Activated CD8-positive, alpha-beta memory T cell treated with anti-CD3 and anti-CD28 coated beads for 24 hours (primary cell): ENCODE measurements at regions not wholly inside any gene's neighbourhood (a gene's known extent, or its start where the extent isn't known, plus 50 kb on each side); places are given as distances from the start of the nearest gene placed in this dataset.
"Not testable (repeated sequence)": the region's sequence is repeated elsewhere in the genome, so short reads cannot be mapped to it uniquely, and the experiment has no call there.

ENCODE experiments used
- DNase-seq: peaks from one replicate; pipeline ENCODE4 v3.0.0-alpha.2; 2020

- no peak for DNase-seq
These were observed 55.1 kb downstream of the TTC6 start for GRCh38 chr14:37650356-37651037.

- no peak for DNase-seq
These were observed 56.6 kb downstream of the TTC6 start for GRCh38 chr14:37652042-37652441.

GRCh38 chr14:37655418-37655817 is 60.0 kb downstream of the TTC6 start:
- no peak for DNase-seq

- no peak for DNase-seq
These were observed 62.7 kb downstream of the TTC6 start for GRCh38 chr14:37658156-37658555.

- no peak for DNase-seq
These were observed 68.1 kb downstream of the TTC6 start for GRCh38 chr14:37663498-37663897.

- no peak for DNase-seq
These were observed 70.0 kb downstream of the TTC6 start for GRCh38 chr14:37665479-37665878.

DNA sequence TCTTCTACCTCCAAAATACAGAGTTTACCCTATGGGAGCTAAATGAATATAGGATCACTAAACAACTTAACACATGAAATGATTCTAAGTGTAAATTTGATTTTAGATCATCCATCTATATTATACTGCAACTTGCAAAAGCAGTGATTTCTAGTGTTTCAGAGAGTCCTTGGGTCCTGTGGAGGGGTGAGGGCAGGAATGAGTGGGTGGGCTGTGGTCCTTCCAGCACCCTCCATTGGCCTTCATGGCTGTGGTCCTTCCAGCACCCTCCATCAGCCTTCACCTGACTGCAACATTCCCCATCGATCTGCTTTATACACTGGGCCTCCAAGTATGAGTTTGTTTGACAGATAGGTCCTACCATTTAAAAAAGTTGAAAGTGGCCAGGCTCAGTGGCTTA is 70.5 kb downstream of the TTC6 start:
- DNase-seq, result no peak

DNA sequence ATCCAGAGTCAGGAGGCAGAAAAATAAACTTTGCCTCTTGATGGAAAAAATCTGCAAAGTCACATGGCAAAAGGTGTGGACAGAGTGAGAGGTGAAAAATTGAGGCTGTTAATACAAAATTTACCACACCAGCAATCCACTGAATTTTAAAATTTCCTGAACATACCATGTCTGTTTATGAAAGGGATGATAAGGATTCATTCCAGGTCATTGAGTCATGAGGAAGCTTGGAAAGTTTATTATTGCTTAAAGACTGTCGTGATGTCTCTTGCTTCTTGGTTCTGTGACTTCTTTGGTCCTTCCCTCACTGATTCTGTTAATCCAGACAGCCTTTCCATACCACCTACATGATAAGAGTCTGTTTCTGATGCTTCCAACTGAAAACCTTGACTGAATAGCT is 73.2 kb downstream of the TTC6 start:
- DNase-seq, result no peak

GRCh38 chr14:37669242-37669641 is 73.8 kb downstream of the TTC6 start:
- no peak for DNase-seq

DNA sequence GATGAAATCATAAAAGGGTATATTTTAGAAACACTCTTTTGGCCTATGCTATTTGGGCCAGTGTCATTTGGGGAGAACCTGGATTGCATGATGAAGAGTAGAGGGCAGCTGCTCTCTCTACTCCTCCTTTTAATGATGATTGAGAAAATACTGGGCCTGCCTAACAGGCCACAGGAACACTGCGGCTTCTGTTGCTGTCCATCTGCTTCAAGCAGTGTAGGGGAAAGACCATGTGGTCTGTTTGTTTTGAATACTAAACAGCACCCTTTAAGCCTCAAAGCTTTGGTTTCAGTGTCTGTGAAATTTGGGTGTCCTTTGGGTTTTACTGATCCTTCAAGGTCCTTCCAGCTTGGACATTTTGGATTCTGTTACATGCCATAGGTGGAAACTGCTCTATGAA is 78.0 kb downstream of the TTC6 start:
- no peak for DNase-seq

- no peak for DNase-seq
These were observed 83.5 kb downstream of the TTC6 start for GRCh38 chr14:37678916-37679315.

DNA sequence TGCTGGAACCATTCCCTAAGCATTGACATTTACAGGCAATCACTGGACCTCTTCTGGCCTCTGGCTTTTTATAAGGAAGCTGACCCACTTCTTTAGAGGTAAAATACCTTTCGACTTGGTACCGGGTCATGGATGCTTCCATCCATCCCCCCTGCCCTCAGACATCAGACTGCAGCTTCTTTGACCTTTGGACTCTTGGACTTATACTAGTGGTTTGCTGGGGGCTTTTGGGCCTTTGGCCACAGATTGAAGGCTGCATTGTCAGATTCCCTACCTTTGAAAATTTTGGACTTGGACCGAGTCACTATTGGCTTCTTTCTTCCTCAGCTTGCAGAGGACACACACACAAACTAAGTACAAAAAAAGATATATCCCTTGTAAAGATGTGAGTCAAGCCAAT is 86.1 kb downstream of the TTC6 start:
- DNase-seq, result no peak

DNA sequence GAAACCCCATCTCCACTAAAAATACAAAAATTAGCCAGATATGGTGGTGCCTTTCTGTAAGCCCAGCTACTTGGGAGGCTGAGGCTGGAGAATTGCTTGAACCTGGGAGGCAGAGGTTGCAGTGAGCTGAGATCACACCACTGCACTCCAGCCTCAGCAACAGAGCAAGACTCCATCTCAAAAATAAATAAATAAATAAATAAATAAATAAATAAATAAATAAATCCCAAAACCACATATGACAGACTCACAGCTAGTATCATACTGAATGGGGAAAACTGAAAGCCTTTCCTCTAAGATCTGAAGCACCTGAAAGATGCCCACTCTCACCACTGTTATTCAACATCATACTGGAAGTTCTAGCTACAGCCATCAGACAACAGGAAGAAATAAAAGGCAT is 97.3 kb downstream of the TTC6 start:
- DNase-seq, result not testable (repeated sequence)

GRCh38 chr14:37693420-37693819 is 98.0 kb downstream of the TTC6 start:
- not testable (repeated sequence) for DNase-seq

DNA sequence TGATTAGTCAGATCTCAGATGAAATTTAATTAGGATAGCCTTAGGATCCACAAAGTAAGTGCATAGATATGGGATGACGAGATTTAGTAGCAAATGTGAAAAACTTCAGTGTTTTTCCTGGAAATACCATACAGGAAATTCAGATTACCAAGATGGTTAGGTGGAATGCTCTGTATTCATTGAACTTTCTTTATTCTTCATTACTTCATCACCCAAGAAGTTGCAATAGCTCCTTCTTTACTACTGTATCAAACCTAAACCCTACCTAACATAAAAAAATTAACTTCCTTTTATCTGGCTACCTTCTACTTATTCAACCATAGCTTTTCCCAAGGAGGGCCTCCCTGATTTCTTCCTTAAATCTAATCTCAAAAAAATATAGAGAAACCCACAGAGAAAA is 100.4 kb downstream of the TTC6 start:
- no peak for DNase-seq

DNA sequence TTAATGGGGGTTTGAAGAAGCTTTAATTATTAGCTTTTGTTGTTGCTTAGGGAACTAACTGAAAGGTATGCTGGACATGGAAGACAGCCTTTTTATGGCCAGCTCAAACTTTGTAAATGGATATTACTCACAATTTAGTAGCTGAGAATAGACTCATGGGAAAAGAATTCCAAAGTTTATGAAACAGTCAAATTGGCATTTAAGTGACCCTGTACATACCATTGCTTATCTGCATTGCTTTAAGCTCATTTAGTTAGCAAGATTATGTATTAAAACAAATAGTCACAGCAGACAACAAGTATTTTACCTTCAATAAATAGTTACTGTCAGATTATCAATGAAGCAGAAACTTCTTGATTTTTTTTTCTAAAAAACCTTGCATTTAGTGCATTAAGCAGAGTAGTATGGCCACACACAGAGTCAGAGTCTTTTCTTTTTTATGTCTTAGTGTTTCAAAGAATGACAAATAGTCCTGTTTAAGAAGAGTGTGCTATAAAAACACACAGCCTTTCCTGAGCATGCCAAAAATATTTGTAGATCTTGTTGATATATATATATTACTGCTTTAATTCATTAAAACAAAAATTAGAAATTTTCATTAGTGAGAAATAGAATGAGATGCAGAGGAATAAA is 102.2 kb downstream of the TTC6 start:
- no peak for DNase-seq

- DNase-seq, result no peak
These were observed 103.7 kb downstream of the TTC6 start for GRCh38 chr14:37698840-37699777.

GRCh38 chr14:37707716-37708115 is 112.3 kb downstream of the TTC6 start:
- no peak for DNase-seq

DNA sequence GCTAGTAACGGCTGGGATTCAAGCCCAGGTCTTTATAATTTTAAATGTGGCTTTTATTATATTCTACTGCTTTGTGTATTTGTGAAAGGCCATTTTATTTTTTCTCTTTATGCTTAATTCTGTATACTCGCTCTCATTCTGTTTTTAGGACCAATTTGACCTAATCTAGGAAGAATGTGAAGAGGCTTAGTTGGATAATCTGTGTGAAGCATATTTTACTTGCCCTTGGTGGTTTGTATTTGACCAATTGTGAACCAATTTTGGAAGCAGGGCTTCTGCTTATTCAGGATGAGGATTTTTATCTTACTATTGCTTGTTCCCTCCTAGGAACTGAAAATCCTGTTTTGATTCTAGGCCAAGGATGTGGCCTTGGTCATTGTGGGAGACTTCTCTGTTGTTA is 113.1 kb downstream of the TTC6 start:
- DNase-seq, result no peak

GRCh38 chr14:37709419-37710195 is 114.2 kb downstream of the TTC6 start:
- DNase-seq, result no peak

DNA sequence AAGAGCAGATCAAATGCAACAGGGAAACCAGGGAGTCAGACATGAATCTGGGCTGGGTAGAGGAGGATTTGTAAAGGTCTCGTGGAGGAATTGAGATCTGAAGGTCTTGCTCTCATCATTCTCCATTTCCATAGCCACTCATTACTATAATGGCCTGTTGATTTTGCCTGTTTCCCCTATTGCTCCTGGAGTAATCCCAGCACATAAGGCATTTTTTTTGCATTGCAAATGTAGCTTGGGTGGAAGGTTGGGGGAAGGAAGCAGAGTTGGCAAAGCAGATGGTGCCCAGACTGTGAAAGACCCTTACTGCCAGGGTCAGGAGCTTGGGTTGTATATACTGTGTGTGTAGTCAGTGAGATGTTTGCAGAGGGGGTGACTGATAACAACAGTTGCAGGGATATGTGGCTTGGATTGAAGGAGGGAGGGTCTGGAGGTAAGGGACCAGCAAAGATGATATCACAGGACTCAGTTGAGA is 116.0 kb downstream of the TTC6 start:
- no peak for DNase-seq

DNA sequence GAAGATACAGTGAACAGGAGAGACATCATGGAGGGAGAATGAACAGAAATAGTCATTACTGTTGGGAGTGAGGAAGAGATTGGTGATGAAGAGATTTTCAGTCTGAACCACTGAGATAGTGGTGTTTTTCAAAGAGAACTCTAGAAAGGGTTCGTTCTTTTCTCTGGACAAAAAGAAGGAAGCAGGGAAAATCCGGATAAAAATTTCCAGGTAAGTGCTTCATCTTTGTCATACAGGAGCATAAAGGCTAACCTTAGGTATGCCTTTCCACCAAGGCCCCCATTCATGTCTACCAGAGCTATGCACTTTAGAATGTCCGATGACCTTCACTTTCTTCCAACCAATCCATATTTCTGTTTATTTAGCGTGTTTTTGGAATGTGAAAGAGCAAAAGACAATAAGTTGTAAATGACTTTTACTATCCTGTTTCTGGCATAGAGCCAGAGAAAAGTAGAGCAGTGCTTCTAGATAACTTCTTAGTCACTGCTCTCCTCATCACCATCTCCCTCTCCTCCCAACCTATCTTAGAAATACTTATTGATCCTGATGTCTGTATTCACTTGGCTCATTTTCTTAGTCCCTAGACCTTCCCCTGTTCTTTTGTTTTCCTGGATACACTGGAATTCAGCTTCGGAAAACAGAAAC is 116.5 kb downstream of the TTC6 start:
- no peak for DNase-seq
